DMS153 (cell line): ENCODE measurements at regions not wholly inside any gene's neighbourhood (a gene's known extent, or its start where the extent isn't known, plus 50 kb on each side); places are given as distances from the start of the nearest gene placed in this dataset.

ENCODE experiments used
- DNase-seq: peaks from one replicate; lab custom pipeline; 2025; lab: John Stamatoyannopoulos, UW

GRCh38 chr1:218582646-218583045, 237.5 kb downstream of the TGFB2 start:
- no peak for DNase-seq

- DNase-seq = no peak
Observed at GRCh38 chr1:218584418-218585155, 239.5 kb downstream of the TGFB2 start.

- no peak for DNase-seq
Observed at GRCh38 chr1:218585511-218586184, 240.5 kb downstream of the TGFB2 start.

- DNase-seq = no peak
Observed at GRCh38 chr1:218587900-218588299, 242.8 kb downstream of the TGFB2 start.

- DNase-seq = no peak
Observed at GRCh38 chr1:218588540-218589172, 243.5 kb downstream of the TGFB2 start.

GRCh38 chr1:218589487-218589886, 244.4 kb downstream of the TGFB2 start:
- no peak for DNase-seq

- no peak for DNase-seq
Observed at GRCh38 chr1:218591966-218592365, 246.8 kb downstream of the TGFB2 start.

GRCh38 chr1:218592688-218593087, 247.6 kb downstream of the TGFB2 start:
- no peak for DNase-seq

- DNase-seq = no peak
Observed at GRCh38 chr1:218600968-218601367, 255.8 kb downstream of the TGFB2 start.

- no peak for DNase-seq
Observed at GRCh38 chr1:218604217-218604616, 259.1 kb downstream of the TGFB2 start.

GRCh38 chr1:218611916-218612585, 266.9 kb downstream of the TGFB2 start:
- DNase-seq = no peak

- DNase-seq = no peak
Observed at GRCh38 chr1:218613105-218613504, 268.0 kb downstream of the TGFB2 start.

- DNase-seq = no peak
Observed at GRCh38 chr1:218614031-218614430, 268.9 kb downstream of the TGFB2 start.

GRCh38 chr1:218616681-218617080, 271.5 kb downstream of the TGFB2 start:
- no peak for DNase-seq

GRCh38 chr1:218617986-218618385, 272.9 kb downstream of the TGFB2 start:
- DNase-seq = no peak

- no peak for DNase-seq
Observed at GRCh38 chr1:218620956-218621355, 275.8 kb downstream of the TGFB2 start.

GRCh38 chr1:218624052-218624451, 278.9 kb downstream of the TGFB2 start:
- DNase-seq = no peak

- no peak for DNase-seq
Observed at GRCh38 chr1:218625393-218625792, 280.3 kb downstream of the TGFB2 start.

- DNase-seq = no peak
Observed at GRCh38 chr1:218633238-218633988, 288.3 kb downstream of the TGFB2 start.

GRCh38 chr1:218634212-218634611, 289.1 kb downstream of the TGFB2 start:
- no peak for DNase-seq

GRCh38 chr1:218636548-218636947, 291.4 kb downstream of the TGFB2 start:
- no peak for DNase-seq

GRCh38 chr1:218640173-218640572, 295.0 kb downstream of the TGFB2 start:
- DNase-seq = no peak
